HG03045 (cell line): ENCODE measurements at regions not wholly inside any gene's neighbourhood (a gene's known extent, or its start where the extent isn't known, plus 50 kb on each side); places are given as distances from the start of the nearest gene placed in this dataset.
"Not testable (repeated sequence)": the region's sequence is repeated elsewhere in the genome, so short reads cannot be mapped to it uniquely, and the experiment has no call there.

Source experiments
- ATAC-seq: cut with Tn5 transposase; IDR thresholded peaks from one replicate; pipeline ENCODE4 v1.9.1; 2021; ENCODE audit warnings: mild to moderate bottlenecking, moderate library complexity; ENCODE audit not compliant: unreplicated experiment

GRCh38 chr10:33010132-33011037 lies 52.4 kb upstream of the ITGB1 start:
- ATAC-seq = no peak

GRCh38 chr10:33009244-33010131 lies 51.5 kb upstream of the ITGB1 start:
- ATAC-seq = no peak

GRCh38 chr10:33008499-33009243 lies 50.6 kb upstream of the ITGB1 start:
- no peak for ATAC-seq

- not testable (repeated sequence) for ATAC-seq
These were observed 49.8 kb upstream of the ITGB1 start for GRCh38 chr10:33007731-33008381.
